ENCODE measurements at regions not wholly inside any gene's neighbourhood (a gene's known extent, or its start where the extent isn't known, plus 50 kb on each side); places are given as distances from the start of the nearest gene placed in this dataset.
"Not testable (repeated sequence)": the region's sequence is repeated elsewhere in the genome, so short reads cannot be mapped to it uniquely, and the experiment has no call there.

- not testable (repeated sequence) for TF ChIP-seq CTCF, POLR2A (IDR thresholded peaks at IDR 0.05)
Observed at GRCh38 chr15:44898890-44899651, 57.4 kb upstream of the TERB2 start.

Data from breast epithelium (tissue), 3 donors.